OCI-LY3 (cell line): ENCODE measurements at regions not wholly inside any gene's neighbourhood (a gene's known extent, or its start where the extent isn't known, plus 50 kb on each side); places are given as distances from the start of the nearest gene placed in this dataset.

Experiments used
- H2AFZ ChIP-seq: fragments of 200-600, 300-600 bp; shearing (Covaris generic); 2 replicates; pipeline ENCODE4 v1.6.0; 2014; ENCODE audit warnings: antibody characterized with exemption, low read depth, low read length
- H3K27ac ChIP-seq: fragments of 200-600, 300-600 bp; sonication (generic); 2 replicates; pipeline ENCODE4 v1.5.1; 2014; ENCODE audit warnings: mild to moderate bottlenecking, low read length, moderate library complexity, mixed read lengths
- H3K27me3 ChIP-seq: fragments of 200-600, 300-600 bp; sonication (generic); 2 replicates; pipeline ENCODE4 v1.6.1; 2014; ENCODE audit warnings: low read depth, low read length, mixed read lengths
- H3K36me3 ChIP-seq: fragments of 200-600, 300-600 bp; sonication (generic); replicated peaks from 2 replicates; pipeline ENCODE3; 2014; ENCODE audit warnings: low read depth, low read length, mixed read lengths
- H3K4me1 ChIP-seq: fragments of 300-600, 200-600 bp; sonication (generic); 2 replicates; pipeline ENCODE4 v1.6.1; 2014; ENCODE audit warnings: low read length, mixed read lengths
- H3K4me2 ChIP-seq: fragments of 200-600, 300-600 bp; sonication (generic); 2 replicates; pipeline ENCODE4 v1.6.1; 2014; ENCODE audit warnings: low read length, mixed read lengths
- H3K4me3 ChIP-seq: fragments of 300-600, 200-600 bp; sonication (generic); 2 replicates; pipeline ENCODE4 v1.5.1; 2014; ENCODE audit warnings: antibody characterized with exemption, mild to moderate bottlenecking, low read length, moderate library complexity
- H3K79me2 ChIP-seq: fragments of 300-600, 200-600 bp; shearing (Covaris generic); 2 replicates; pipeline ENCODE4 v1.6.1; 2014; ENCODE audit warnings: mild to moderate bottlenecking, low read length, mixed read lengths
- H3K9ac ChIP-seq: fragments of 300-600, 200-600 bp; shearing (Covaris generic); 2 replicates; pipeline ENCODE4 v1.6.0; 2014; ENCODE audit warnings: mild to moderate bottlenecking, low read length, moderate library complexity
- H3K9me3 ChIP-seq: fragments of 200-600, 300-600 bp; shearing (Covaris generic); 2 replicates; pipeline ENCODE4 v1.6.1; 2014; ENCODE audit warnings: low read length, mixed read lengths; ENCODE audit not compliant: insufficient read depth
- H4K20me1 ChIP-seq: fragments of 200-600, 300-600 bp; sonication (generic); 2 replicates; pipeline ENCODE4 v1.6.1; 2016; ENCODE audit warnings: low read length, mixed read lengths; ENCODE audit not compliant: insufficient read depth
- EZH2phosphoT487 ChIP-seq: fragments of 200-600 bp; shearing (Covaris generic); IDR thresholded peaks from 2 replicates; pipeline ENCODE4 v1.6.1; 2018; ENCODE audit warnings: antibody characterized with exemption, mixed run types, low read depth
- TF ChIP-seq, protein P1 (sequence below): fragments of 200-600, 300-600 bp; sonication (generic); IDR thresholded peaks from 2 replicates; pipeline ENCODE4 v1.5.1; 2014; ENCODE audit warnings: antibody characterized with exemption, low read length, low read depth

DNA sequence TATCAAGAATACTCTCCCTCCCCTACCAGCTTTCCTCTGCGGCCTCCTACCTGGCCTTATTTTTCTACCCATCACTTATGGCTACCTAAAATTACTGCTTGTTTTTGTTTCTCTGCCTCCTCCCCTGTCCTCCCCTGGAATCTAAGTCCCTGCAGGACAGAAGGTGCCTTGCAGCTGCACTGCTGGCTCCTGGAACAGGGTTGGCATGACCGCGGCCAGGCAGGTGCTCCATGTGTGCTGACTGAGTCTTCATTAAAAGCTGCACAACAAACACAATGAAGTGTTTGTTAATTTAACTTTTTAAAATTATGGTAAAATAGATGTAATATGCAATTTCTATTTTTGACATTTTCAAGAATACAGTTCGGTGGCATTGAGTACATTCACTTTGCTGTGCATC, 171.9 kb upstream of the FHL2 start:
- Histone ChIP-seq H3K79me2 (no peaks in the 10 kb centered on the region), H3K27me3 (peaks cover 59% of the 10 kb centered on the region), H3K9me3 (no peaks in the 10 kb centered on the region), H3K27ac (no peak overlapping the region), H2AFZ (no peak overlapping the region), H3K4me3 (no peak overlapping the region), H3K36me3 (no peaks in the 10 kb centered on the region), H3K4me1 (peaks cover 9% of the 10 kb centered on the region), H4K20me1 (peaks cover 4% of the 10 kb centered on the region; the same call in 1 of the 2 replicates), H3K9ac (no peak overlapping the region), H3K4me2 (no peak overlapping the region)
- no peak for TF ChIP-seq EZH2phosphoT487
- TF ChIP-seq, protein P1, sequence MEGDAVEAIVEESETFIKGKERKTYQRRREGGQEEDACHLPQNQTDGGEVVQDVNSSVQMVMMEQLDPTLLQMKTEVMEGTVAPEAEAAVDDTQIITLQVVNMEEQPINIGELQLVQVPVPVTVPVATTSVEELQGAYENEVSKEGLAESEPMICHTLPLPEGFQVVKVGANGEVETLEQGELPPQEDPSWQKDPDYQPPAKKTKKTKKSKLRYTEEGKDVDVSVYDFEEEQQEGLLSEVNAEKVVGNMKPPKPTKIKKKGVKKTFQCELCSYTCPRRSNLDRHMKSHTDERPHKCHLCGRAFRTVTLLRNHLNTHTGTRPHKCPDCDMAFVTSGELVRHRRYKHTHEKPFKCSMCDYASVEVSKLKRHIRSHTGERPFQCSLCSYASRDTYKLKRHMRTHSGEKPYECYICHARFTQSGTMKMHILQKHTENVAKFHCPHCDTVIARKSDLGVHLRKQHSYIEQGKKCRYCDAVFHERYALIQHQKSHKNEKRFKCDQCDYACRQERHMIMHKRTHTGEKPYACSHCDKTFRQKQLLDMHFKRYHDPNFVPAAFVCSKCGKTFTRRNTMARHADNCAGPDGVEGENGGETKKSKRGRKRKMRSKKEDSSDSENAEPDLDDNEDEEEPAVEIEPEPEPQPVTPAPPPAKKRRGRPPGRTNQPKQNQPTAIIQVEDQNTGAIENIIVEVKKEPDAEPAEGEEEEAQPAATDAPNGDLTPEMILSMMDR, result no peak

DNA sequence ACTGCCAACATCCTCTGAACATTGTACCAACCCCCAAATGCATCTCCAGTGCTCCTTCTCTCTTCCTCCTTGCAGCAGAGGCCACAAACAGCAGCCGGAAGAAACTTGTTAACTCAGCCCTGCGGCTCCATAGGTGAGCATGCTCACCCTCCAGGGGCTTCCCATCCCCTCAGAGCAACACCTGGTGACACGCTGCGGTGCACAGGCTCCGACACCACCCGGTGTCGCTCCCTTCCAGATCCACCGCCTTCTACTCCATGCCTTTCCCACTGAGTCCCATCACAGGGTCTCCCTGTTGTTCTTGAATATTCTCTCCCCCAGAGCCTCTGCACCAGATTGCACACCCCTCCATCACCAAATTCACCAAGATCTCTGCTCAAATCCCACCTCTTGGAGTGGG, 171.5 kb upstream of the FHL2 start:
- Histone ChIP-seq H3K9ac (no peak overlapping the region), H3K27ac (no peak overlapping the region), H3K4me1 (peaks cover 9% of the 10 kb centered on the region), H4K20me1 (peaks cover 4% of the 10 kb centered on the region; the same call in 1 of the 2 replicates), H3K4me3 (no peak overlapping the region), H3K27me3 (peaks cover 56% of the 10 kb centered on the region), H3K36me3 (no peaks in the 10 kb centered on the region), H2AFZ (no peak overlapping the region), H3K79me2 (no peaks in the 10 kb centered on the region), H3K9me3 (no peaks in the 10 kb centered on the region), H3K4me2 (no peak overlapping the region)
- TF ChIP-seq, protein P1, result no peak
- no peak for TF ChIP-seq EZH2phosphoT487

GRCh38 chr2:105569606-105570005, 170.8 kb upstream of the FHL2 start:
- H3K27me3 ChIP-seq, result peaks cover 49% of the 10 kb centered on the region
- H3K27ac ChIP-seq, result no peak overlapping the region

GRCh38 chr2:105567996-105568494, 169.2 kb upstream of the FHL2 start:
- no peaks in the 10 kb centered on the region for H3K36me3 ChIP-seq
- H4K20me1 ChIP-seq, result peaks cover 4% of the 10 kb centered on the region; the same call in 1 of the 2 replicates
- peaks cover 45% of the 10 kb centered on the region for H3K27me3 ChIP-seq
- no peak overlapping the region for H3K27ac ChIP-seq
- H2AFZ ChIP-seq, result no peak overlapping the region
- peaks cover 9% of the 10 kb centered on the region for H3K4me1 ChIP-seq
- H3K79me2 ChIP-seq, result no peaks in the 10 kb centered on the region
- H3K9ac ChIP-seq, result no peak overlapping the region
- H3K4me2 ChIP-seq, result no peak overlapping the region
- no peak overlapping the region for H3K4me3 ChIP-seq
- no peaks in the 10 kb centered on the region for H3K9me3 ChIP-seq
- TF ChIP-seq, protein P1, result no peak
- TF ChIP-seq EZH2phosphoT487, result no peak

More at GRCh38 chr2:105569606-105570005, 170.8 kb upstream of the FHL2 start:
- H2AFZ ChIP-seq, result no peak overlapping the region
- no peaks in the 10 kb centered on the region for H3K79me2 ChIP-seq
- no peak for TF ChIP-seq EZH2phosphoT487
- TF ChIP-seq, protein P1, result no peak
- H3K36me3 ChIP-seq, result no peaks in the 10 kb centered on the region
- no peak overlapping the region for H3K4me3 ChIP-seq
- no peaks in the 10 kb centered on the region for H3K9me3 ChIP-seq
- peaks cover 9% of the 10 kb centered on the region for H3K4me1 ChIP-seq
- H4K20me1 ChIP-seq, result peaks cover 4% of the 10 kb centered on the region; the same call in 1 of the 2 replicates
- no peak overlapping the region for H3K9ac ChIP-seq
- H3K4me2 ChIP-seq, result no peak overlapping the region
